ENCODE measurements at regions not wholly inside any gene's neighbourhood (a gene's known extent, or its start where the extent isn't known, plus 50 kb on each side); places are given as distances from the start of the nearest gene placed in this dataset.

DNA sequence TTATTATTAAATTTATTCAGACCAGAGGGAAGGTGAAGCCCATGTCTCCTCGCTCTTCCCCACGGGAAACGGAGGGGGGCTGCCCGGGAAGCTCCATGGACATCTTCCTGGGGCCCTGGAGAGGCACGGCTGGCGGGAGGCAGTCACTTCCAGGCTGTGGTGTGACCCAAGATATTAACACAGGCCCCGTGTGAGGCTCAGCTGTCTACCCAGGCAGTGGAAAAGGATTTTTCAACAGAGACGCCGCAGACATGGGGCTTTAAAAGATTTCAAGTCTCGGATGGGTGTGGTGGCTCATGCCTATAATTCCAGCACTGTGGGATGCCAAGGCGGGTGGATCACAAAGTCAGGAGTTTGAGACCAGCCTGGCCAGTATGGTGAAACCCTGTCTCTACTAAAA, 117.9 kb downstream of the ERMARD start:
- CTCF ChIA-PET, result no interaction called here

DNA sequence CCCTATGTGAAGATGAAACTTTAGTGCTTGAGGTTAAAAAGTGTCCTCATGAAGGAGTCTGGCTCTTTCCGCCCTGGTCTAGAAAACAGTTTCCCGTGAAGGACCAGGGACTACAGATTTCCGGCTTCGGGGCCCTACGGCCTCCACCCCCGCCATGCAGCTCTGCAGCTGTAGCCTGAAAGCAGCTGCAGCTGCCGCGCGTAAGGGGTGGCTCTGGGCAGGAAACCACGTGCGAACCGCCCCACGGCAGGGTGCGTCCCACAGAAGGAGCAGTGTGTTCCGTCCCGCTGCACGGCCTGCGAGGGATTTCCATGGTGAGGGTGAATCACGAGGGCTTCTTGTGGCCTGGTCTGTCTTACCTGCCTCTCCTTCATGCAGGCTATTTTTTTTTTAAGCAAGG, 117.0 kb downstream of the ERMARD start:
- intact Hi-C loops (cut with micrococcal nuclease; ENCODE audit: unreplicated experiment), result no loop called here
- no TSS peak for BruUV-seq (replicated peaks)
- H3K36me3 Mint-ChIP-seq (ENCODE audit: insufficient read depth, unreplicated experiment), result no peaks in the 10 kb centered on the region

More for the DNA sequence above, 117.9 kb downstream of the ERMARD start:
- no TSS peak for BruUV-seq (replicated peaks)
- no peaks in the 10 kb centered on the region for H3K36me3 Mint-ChIP-seq (ENCODE audit: insufficient read depth, unreplicated experiment)
- intact Hi-C loops (cut with micrococcal nuclease; ENCODE audit: unreplicated experiment), result no loop called here
- TF ChIP-seq, protein P1, sequence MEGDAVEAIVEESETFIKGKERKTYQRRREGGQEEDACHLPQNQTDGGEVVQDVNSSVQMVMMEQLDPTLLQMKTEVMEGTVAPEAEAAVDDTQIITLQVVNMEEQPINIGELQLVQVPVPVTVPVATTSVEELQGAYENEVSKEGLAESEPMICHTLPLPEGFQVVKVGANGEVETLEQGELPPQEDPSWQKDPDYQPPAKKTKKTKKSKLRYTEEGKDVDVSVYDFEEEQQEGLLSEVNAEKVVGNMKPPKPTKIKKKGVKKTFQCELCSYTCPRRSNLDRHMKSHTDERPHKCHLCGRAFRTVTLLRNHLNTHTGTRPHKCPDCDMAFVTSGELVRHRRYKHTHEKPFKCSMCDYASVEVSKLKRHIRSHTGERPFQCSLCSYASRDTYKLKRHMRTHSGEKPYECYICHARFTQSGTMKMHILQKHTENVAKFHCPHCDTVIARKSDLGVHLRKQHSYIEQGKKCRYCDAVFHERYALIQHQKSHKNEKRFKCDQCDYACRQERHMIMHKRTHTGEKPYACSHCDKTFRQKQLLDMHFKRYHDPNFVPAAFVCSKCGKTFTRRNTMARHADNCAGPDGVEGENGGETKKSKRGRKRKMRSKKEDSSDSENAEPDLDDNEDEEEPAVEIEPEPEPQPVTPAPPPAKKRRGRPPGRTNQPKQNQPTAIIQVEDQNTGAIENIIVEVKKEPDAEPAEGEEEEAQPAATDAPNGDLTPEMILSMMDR (IDR thresholded peaks at IDR 0.05; ENCODE audit: unreplicated experiment), result no peak
- H3K4me3 Mint-ChIP-seq (ENCODE audit: low read depth, unreplicated experiment), result no peak overlapping the region
- no peaks in the 10 kb centered on the region for H3K4me1 Mint-ChIP-seq (ENCODE audit: low read depth, unreplicated experiment)
- no peak overlapping the region for H3K27ac Mint-ChIP-seq (ENCODE audit: unreplicated experiment)
- H3K9me3 Mint-ChIP-seq (ENCODE audit: low read depth, unreplicated experiment), result peaks cover 4% of the 10 kb centered on the region
- no peak for DNase-seq
- H3K27me3 Mint-ChIP-seq (ENCODE audit: unreplicated experiment), result peaks cover 34% of the 10 kb centered on the region

DNA sequence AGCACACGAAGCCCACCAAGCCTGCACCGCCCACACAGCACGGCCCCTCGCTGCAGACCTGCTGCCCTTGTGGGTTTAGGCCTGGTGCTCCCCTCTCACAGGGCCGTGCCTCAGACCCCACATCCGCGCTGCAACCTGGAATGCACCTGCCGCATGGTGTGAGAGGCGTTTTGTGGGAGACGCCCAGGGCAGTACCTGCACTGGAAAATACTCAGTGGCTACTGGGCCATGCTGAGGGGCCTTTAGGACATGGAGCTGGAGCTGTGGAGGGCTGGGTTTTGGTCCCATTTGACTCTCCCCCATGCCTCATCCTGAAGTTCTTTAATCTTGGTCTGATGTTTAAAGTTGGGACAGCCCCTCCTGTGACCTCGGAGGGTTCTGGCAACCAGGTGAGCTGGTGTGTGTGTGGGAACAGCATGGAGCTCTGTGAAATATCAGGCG, 116.3 kb downstream of the ERMARD start:
- TF ChIP-seq, protein P1 (IDR thresholded peaks at IDR 0.05; ENCODE audit: unreplicated experiment), result no peak
- no peak overlapping the region for H3K4me3 Mint-ChIP-seq (ENCODE audit: low read depth, unreplicated experiment)
- CTCF ChIA-PET, result no interaction called here
- no peak overlapping the region for H3K27ac Mint-ChIP-seq (ENCODE audit: unreplicated experiment)
- DNase-seq, result no peak
- BruUV-seq (replicated peaks), result no TSS peak
- no peaks in the 10 kb centered on the region for H3K4me1 Mint-ChIP-seq (ENCODE audit: low read depth, unreplicated experiment)
- H3K36me3 Mint-ChIP-seq (ENCODE audit: insufficient read depth, unreplicated experiment), result no peaks in the 10 kb centered on the region
- intact Hi-C loops (cut with micrococcal nuclease; ENCODE audit: unreplicated experiment), result no loop called here
- peaks cover 41% of the 10 kb centered on the region for H3K27me3 Mint-ChIP-seq (ENCODE audit: unreplicated experiment)
- peaks cover 10% of the 10 kb centered on the region for H3K9me3 Mint-ChIP-seq (ENCODE audit: low read depth, unreplicated experiment)

More for the DNA sequence above, 117.0 kb downstream of the ERMARD start:
- H3K27ac Mint-ChIP-seq (ENCODE audit: unreplicated experiment), result no peak overlapping the region
- no peak overlapping the region for H3K4me3 Mint-ChIP-seq (ENCODE audit: low read depth, unreplicated experiment)
- peaks cover 35% of the 10 kb centered on the region for H3K27me3 Mint-ChIP-seq (ENCODE audit: unreplicated experiment)
- H3K9me3 Mint-ChIP-seq (ENCODE audit: low read depth, unreplicated experiment), result peaks cover 9% of the 10 kb centered on the region
- CTCF ChIA-PET, result no interaction called here
- TF ChIP-seq, protein P1 (IDR thresholded peaks at IDR 0.05; ENCODE audit: unreplicated experiment), result no peak
- DNase-seq, result no peak
- H3K4me1 Mint-ChIP-seq (ENCODE audit: low read depth, unreplicated experiment), result no peaks in the 10 kb centered on the region

GRCh38 chr6:169866668-169867521, 115.5 kb downstream of the ERMARD start:
- H3K9me3 Mint-ChIP-seq (ENCODE audit: low read depth, unreplicated experiment), result peaks cover 10% of the 10 kb centered on the region
- no peak overlapping the region for H3K4me3 Mint-ChIP-seq (ENCODE audit: low read depth, unreplicated experiment)
- no peaks in the 10 kb centered on the region for H3K4me1 Mint-ChIP-seq (ENCODE audit: low read depth, unreplicated experiment)
- TF ChIP-seq, protein P1 (IDR thresholded peaks at IDR 0.05; ENCODE audit: unreplicated experiment), result no peak
- BruUV-seq (replicated peaks), result no TSS peak
- H3K36me3 Mint-ChIP-seq (ENCODE audit: insufficient read depth, unreplicated experiment), result no peaks in the 10 kb centered on the region
- intact Hi-C loops (cut with micrococcal nuclease; ENCODE audit: unreplicated experiment), result no loop called here
- CTCF ChIA-PET, result no interaction called here
- no peak for DNase-seq
- H3K27ac Mint-ChIP-seq (ENCODE audit: unreplicated experiment), result no peak overlapping the region
- H3K27me3 Mint-ChIP-seq (ENCODE audit: unreplicated experiment), result peaks cover 41% of the 10 kb centered on the region
